PC-9 (cell line): ENCODE measurements at regions not wholly inside any gene's neighbourhood (a gene's known extent, or its start where the extent isn't known, plus 50 kb on each side); places are given as distances from the start of the nearest gene placed in this dataset.

Experiments used
- EZH2 ChIP-seq: fragments of 200-600 bp; sonication (generic); IDR thresholded peaks from 2 replicates; pipeline ENCODE4 v1.8.0; 2017; ENCODE audit warnings: antibody characterized with exemption, low read depth
- TF ChIP-seq, protein P1 (sequence below): fragments of 200-600 bp; sonication (generic); conservative IDR thresholded peaks from 2 replicates; pipeline ENCODE4 v1.6.1; 2017; ENCODE audit warnings: mixed run types, antibody characterized with exemption, mild to moderate bottlenecking, moderate library complexity

DNA sequence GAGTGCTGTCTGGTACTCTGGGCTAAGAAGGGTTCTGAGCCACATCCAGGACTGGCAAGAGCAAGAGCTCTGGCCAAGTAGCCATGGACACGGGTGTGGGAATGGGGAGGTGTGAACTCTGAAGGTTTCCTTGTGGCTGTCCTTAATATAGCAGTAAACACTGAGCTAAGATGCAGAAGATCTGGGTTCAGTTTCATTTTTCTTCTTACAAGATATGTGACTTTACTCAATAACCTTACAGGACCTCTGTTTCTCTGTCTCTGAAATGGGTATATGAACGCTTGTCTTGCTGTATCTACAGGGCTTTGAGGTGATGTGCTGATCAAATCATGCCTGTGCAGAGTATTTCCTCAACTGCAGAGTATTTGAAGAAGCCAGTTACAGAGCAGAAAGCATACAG, 521.2 kb downstream of the VRK1 start:
- TF ChIP-seq, protein P1, sequence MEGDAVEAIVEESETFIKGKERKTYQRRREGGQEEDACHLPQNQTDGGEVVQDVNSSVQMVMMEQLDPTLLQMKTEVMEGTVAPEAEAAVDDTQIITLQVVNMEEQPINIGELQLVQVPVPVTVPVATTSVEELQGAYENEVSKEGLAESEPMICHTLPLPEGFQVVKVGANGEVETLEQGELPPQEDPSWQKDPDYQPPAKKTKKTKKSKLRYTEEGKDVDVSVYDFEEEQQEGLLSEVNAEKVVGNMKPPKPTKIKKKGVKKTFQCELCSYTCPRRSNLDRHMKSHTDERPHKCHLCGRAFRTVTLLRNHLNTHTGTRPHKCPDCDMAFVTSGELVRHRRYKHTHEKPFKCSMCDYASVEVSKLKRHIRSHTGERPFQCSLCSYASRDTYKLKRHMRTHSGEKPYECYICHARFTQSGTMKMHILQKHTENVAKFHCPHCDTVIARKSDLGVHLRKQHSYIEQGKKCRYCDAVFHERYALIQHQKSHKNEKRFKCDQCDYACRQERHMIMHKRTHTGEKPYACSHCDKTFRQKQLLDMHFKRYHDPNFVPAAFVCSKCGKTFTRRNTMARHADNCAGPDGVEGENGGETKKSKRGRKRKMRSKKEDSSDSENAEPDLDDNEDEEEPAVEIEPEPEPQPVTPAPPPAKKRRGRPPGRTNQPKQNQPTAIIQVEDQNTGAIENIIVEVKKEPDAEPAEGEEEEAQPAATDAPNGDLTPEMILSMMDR = no peak
- no peak for TF ChIP-seq EZH2
